ENCODE measurements at regions not wholly inside any gene's neighbourhood (a gene's known extent, or its start where the extent isn't known, plus 50 kb on each side); places are given as distances from the start of the nearest gene placed in this dataset.

- Histone ChIP-seq H3K9ac (no peak overlapping the region), H3K36me3 (ENCODE audit: insufficient read depth) (no peaks in the 10 kb centered on the region), H3K27ac (no peak overlapping the region), H3K4me1 (ENCODE audit: low read depth, poor library complexity, severe bottlenecking) (no peaks in the 10 kb centered on the region), H3K27me3 (ENCODE audit: insufficient read depth, low read depth) (no peaks in the 10 kb centered on the region), H3K4me3 (IDR thresholded peaks at IDR 0.05; ENCODE audit: insufficient read depth, low read depth, low read length) (no peak overlapping the region), H3K4me2 (no peak overlapping the region), H4K20me1 (ENCODE audit: insufficient read depth) (no peaks in the 10 kb centered on the region), H2AFZ (ENCODE audit: low read depth) (no peak overlapping the region), H3K79me2 (ENCODE audit: insufficient read depth, low read depth) (no peaks in the 10 kb centered on the region)
- no peak for TF ChIP-seq CTCF (conservative IDR thresholded peaks at IDR 0.05; ENCODE audit: low read depth, low read length)
These were observed 380.7 kb upstream of the BTBD3 start for GRCh38 chr20:11537032-11537431.

- Histone ChIP-seq H3K36me3 (ENCODE audit: insufficient read depth) (no peaks in the 10 kb centered on the region), H3K79me2 (ENCODE audit: insufficient read depth, low read depth) (no peaks in the 10 kb centered on the region), H3K4me2 (no peak overlapping the region), H3K9ac (no peak overlapping the region), H2AFZ (ENCODE audit: low read depth) (no peak overlapping the region), H3K27ac (no peak overlapping the region), H3K4me1 (ENCODE audit: low read depth, poor library complexity, severe bottlenecking) (no peaks in the 10 kb centered on the region), H4K20me1 (ENCODE audit: insufficient read depth) (no peaks in the 10 kb centered on the region), H3K27me3 (ENCODE audit: insufficient read depth, low read depth) (no peaks in the 10 kb centered on the region), H3K4me3 (IDR thresholded peaks at IDR 0.05; ENCODE audit: insufficient read depth, low read depth, low read length) (no peak overlapping the region)
- TF ChIP-seq CTCF (conservative IDR thresholded peaks at IDR 0.05; ENCODE audit: low read depth, low read length) = no peak
These were observed 378.2 kb upstream of the BTBD3 start for GRCh38 chr20:11539450-11539849.

- Histone ChIP-seq H3K36me3 (ENCODE audit: insufficient read depth) (no peaks in the 10 kb centered on the region), H3K79me2 (ENCODE audit: insufficient read depth, low read depth) (no peaks in the 10 kb centered on the region), H3K9ac (no peak overlapping the region), H3K4me2 (no peak overlapping the region), H3K27me3 (ENCODE audit: insufficient read depth, low read depth) (no peaks in the 10 kb centered on the region), H3K4me3 (IDR thresholded peaks at IDR 0.05; ENCODE audit: insufficient read depth, low read depth, low read length) (no peak overlapping the region), H3K4me1 (ENCODE audit: low read depth, poor library complexity, severe bottlenecking) (no peaks in the 10 kb centered on the region), H2AFZ (ENCODE audit: low read depth) (no peak overlapping the region), H4K20me1 (ENCODE audit: insufficient read depth) (no peaks in the 10 kb centered on the region), H3K27ac (no peak overlapping the region)
- TF ChIP-seq CTCF (conservative IDR thresholded peaks at IDR 0.05; ENCODE audit: low read depth, low read length) = no peak
These were observed 377.1 kb upstream of the BTBD3 start for GRCh38 chr20:11540558-11540957.

GRCh38 chr20:11542645-11543044, 375.0 kb upstream of the BTBD3 start:
- Histone ChIP-seq H3K4me3 (IDR thresholded peaks at IDR 0.05; ENCODE audit: insufficient read depth, low read depth, low read length) (no peak overlapping the region), H3K4me2 (no peak overlapping the region), H3K36me3 (ENCODE audit: insufficient read depth) (no peaks in the 10 kb centered on the region), H3K79me2 (ENCODE audit: insufficient read depth, low read depth) (no peaks in the 10 kb centered on the region), H3K27me3 (ENCODE audit: insufficient read depth, low read depth) (no peaks in the 10 kb centered on the region), H2AFZ (ENCODE audit: low read depth) (no peak overlapping the region), H3K4me1 (ENCODE audit: low read depth, poor library complexity, severe bottlenecking) (no peaks in the 10 kb centered on the region), H3K9ac (no peak overlapping the region), H4K20me1 (ENCODE audit: insufficient read depth) (no peaks in the 10 kb centered on the region), H3K27ac (no peak overlapping the region)
- TF ChIP-seq CTCF (conservative IDR thresholded peaks at IDR 0.05; ENCODE audit: low read depth, low read length) = no peak

All from KMS-11 (cell line).